ENCODE measurements at regions not wholly inside any gene's neighbourhood (a gene's known extent, or its start where the extent isn't known, plus 50 kb on each side); places are given as distances from the start of the nearest gene placed in this dataset.

DNA sequence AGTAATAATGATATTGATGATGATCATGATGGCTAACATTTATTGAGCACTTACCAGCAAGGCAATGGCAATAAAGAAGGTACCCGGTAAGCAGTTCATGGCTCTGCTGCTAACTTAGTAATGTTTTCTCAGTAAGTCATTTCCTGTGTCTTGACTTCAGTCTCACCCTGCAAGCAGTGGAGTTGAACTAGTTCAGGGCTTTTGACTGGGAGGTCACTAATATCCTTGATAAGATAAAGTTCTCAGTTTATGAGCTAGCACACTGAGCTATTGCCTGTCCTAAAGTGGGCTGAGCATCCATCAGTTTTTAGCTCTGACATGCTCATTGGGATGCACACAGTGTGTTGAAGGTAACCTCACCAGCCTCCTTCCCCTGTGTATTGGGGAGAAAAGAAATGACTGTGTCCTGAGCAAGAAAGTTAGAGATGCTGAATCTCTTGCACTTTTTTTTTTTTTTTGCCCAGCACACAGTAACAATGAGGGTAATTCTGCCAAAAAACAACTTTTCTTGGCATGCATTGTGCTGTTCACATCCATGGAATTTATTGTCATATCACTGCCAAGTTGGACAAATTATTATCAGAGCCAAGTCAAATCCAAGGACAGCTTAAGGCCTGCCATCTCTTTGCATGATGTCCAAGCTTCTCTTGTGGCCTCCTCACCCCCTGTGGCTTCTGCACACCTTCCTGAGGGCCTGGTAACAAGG, 55.5 kb upstream of the GADD45A start:
- Histone ChIP-seq H2BK5ac (ENCODE audit: insufficient read length, low read length) (no peak overlapping the region), H4K91ac (ENCODE audit: insufficient read length, low read depth, low read length) (no peak overlapping the region), H3K14ac (ENCODE audit: insufficient read depth, low read length) (no peak overlapping the region), H3T11ph (ENCODE audit: low read length) (no peak overlapping the region), H2AK5ac (ENCODE audit: insufficient read length, low read length) (no peak overlapping the region), H3K9me3 (ENCODE audit: control insufficient read depth, low read depth, low read length) (no peaks in the 10 kb centered on the region), H2BK12ac (ENCODE audit: insufficient read length, low read depth, low read length) (no peak overlapping the region), H3K23ac (ENCODE audit: insufficient read length, low read depth, low read length) (no peak overlapping the region), H4K20me1 (ENCODE audit: control insufficient read depth, insufficient read depth, insufficient read length) (no peaks in the 10 kb centered on the region), H3K18ac (ENCODE audit: insufficient read length, low read depth, low read length) (no peak overlapping the region), H3K23me2 (ENCODE audit: insufficient read length, low read depth, low read length, poor library complexity, severe bottlenecking) (no peaks in the 10 kb centered on the region), H3K4ac (ENCODE audit: low read depth, low read length) (no peak overlapping the region), H3K9ac (ENCODE audit: extremely low read depth, insufficient read length, low read length) (no peak overlapping the region), H3K79me2 (ENCODE audit: insufficient read depth, low read length) (no peaks in the 10 kb centered on the region), H2BK120ac (ENCODE audit: low read depth, low read length, poor library complexity, severe bottlenecking) (no peak overlapping the region), H2BK20ac (ENCODE audit: low read depth, low read length, poor library complexity, severe bottlenecking) (no peak overlapping the region), H3K79me1 (ENCODE audit: insufficient read depth, low read depth, low read length, poor library complexity, severe bottlenecking) (no peaks in the 10 kb centered on the region), H4K5ac (ENCODE audit: insufficient read length, low read depth, low read length) (no peak overlapping the region), H2BK15ac (ENCODE audit: low read depth, low read length) (no peak overlapping the region), H4K8ac (replicated peaks; ENCODE audit: insufficient read length, low read depth, low read length) (no peak overlapping the region), H3K4me1 (ENCODE audit: insufficient read depth, low read length) (no peaks in the 10 kb centered on the region), H3K56ac (ENCODE audit: insufficient read length, low read depth, low read length) (no peak overlapping the region), H3K4me2 (ENCODE audit: insufficient read depth, insufficient read length, low read length) (no peak overlapping the region), H2AFZ (ENCODE audit: low read length) (no peak overlapping the region), H3K27ac (ENCODE audit: insufficient read length, low read depth, low read length) (no peak overlapping the region), H3K27me3 (ENCODE audit: insufficient read depth, low read length) (no peaks in the 10 kb centered on the region)
- Mint-ChIP-seq H3K36me3 (ENCODE audit: insufficient read depth in 1 of 3, low read depth in 3 of 3) (no peaks in the 10 kb centered on the region; a peak in 1 of 7 replicates), H3K27ac (no peak overlapping the region), H3K4me1 (no peaks in the 10 kb centered on the region), H3K4me3 (no peak overlapping the region), H3K27me3 (ENCODE audit: low read depth) (peaks cover 8% of the 10 kb centered on the region; the same call in 1 of the 2 replicates), H3K9me3 (no peaks in the 10 kb centered on the region)
- WGBS (ENCODE audit: extremely low coverage, insufficient read length, low lambda C conversion rate): no CpG with 5 or more reads among the region's 1 CpG
- no peak for DNase-seq
- TF ChIP-seq, protein P1, sequence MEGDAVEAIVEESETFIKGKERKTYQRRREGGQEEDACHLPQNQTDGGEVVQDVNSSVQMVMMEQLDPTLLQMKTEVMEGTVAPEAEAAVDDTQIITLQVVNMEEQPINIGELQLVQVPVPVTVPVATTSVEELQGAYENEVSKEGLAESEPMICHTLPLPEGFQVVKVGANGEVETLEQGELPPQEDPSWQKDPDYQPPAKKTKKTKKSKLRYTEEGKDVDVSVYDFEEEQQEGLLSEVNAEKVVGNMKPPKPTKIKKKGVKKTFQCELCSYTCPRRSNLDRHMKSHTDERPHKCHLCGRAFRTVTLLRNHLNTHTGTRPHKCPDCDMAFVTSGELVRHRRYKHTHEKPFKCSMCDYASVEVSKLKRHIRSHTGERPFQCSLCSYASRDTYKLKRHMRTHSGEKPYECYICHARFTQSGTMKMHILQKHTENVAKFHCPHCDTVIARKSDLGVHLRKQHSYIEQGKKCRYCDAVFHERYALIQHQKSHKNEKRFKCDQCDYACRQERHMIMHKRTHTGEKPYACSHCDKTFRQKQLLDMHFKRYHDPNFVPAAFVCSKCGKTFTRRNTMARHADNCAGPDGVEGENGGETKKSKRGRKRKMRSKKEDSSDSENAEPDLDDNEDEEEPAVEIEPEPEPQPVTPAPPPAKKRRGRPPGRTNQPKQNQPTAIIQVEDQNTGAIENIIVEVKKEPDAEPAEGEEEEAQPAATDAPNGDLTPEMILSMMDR (conservative IDR thresholded peaks at IDR 0.05): no peak

Measured in H9 (cell line).